Lower leg skin (tissue), 3 donors: ENCODE measurements at regions not wholly inside any gene's neighbourhood (a gene's known extent, or its start where the extent isn't known, plus 50 kb on each side); places are given as distances from the start of the nearest gene placed in this dataset.

ENCODE experiments used
- CTCF ChIP-seq, 3 donors: fragments of 450-650 bp; IDR thresholded peaks; one replicate each; pipeline ENCODE4 v1.5.1; 2016; ENCODE audit warnings: antibody characterized with exemption in 3 of 3, mild to moderate bottlenecking in 3 of 3, moderate library complexity in 2 of 3
- POLR2A ChIP-seq, 2 donors: fragments of 450-650 bp; IDR thresholded peaks; one replicate each; pipeline ENCODE4 v1.6.1; 2016 to 2017; ENCODE audit warnings: antibody characterized with exemption in 2 of 2, mild to moderate bottlenecking in 1 of 2, moderate library complexity in 1 of 2

GRCh38 chr1:83790446-83790845 lies 208.5 kb downstream of the TTLL7 start:
- TF ChIP-seq POLR2A (IDR thresholded peaks at IDR 0.05) (no peak), CTCF (IDR thresholded peaks at IDR 0.05) (no peak)
